K562 (cell line): ENCODE measurements at regions not wholly inside any gene's neighbourhood (a gene's known extent, or its start where the extent isn't known, plus 50 kb on each side); places are given as distances from the start of the nearest gene placed in this dataset.

Experiments
- ATAC-seq: fragments of 200-7000 bp; cut with Tn5 transposase; 3 replicates; pipeline ENCODE4 v1.9.1; 2020; ENCODE audit warnings: moderate library complexity
- BruUV-seq: library from RNA; stranded (reverse); fragments of 400-500 nt; replicated peaks from 2 replicates; lab custom pipeline; 2021; lab: Mats Ljungman, UMichigan
- CTCF ChIA-PET: fragments of 300-600 bp; formaldehyde crosslinking; extraction: SDS; loops from one replicate; lab custom pipeline; 2021; ENCODE audit warnings: low intra/inter-chr PET ratio; lab: Yijun Ruan, JAX
- POLR2A ChIA-PET: fragments of 300-600, 350-650 bp; sonication (Branson Sonifier 250); formaldehyde crosslinking; extraction: SDS; loops from one replicate; lab custom pipeline; 2021; ENCODE audit warnings: antibody characterized with exemption, inconsistent platforms; lab: Yijun Ruan, JAX
- DNase-seq, 4 experiments: peaks; one replicate each; pipeline versions ENCODE4 v3.0.0 to v3.0.0-alpha.2; 2011 to 2018; ENCODE audit warnings: low spot score in 3 of 4, mixed read lengths in 3 of 4; ENCODE audit errors: extremely low read depth in 1 of 4
- FAIRE-seq: peaks from 2 replicates; lab custom pipeline; 2011; peaks lifted over from hg19 to GRCh38; lab: Jason Lieb, UNC
- H2AFZ ChIP-seq: 2 replicates; pipeline ENCODE4 v1.6.0; 2011; ENCODE audit warnings: low read depth, low read length, control low read depth, inconsistent platforms
- H3K27ac ChIP-seq: fragments of 200-600 bp; 3 replicates; pipeline ENCODE4 v1.8.0; 2011; ENCODE audit warnings: low read depth, mild to moderate bottlenecking, control low read depth, inconsistent platforms, low read length, moderate library complexity, mixed read lengths; ENCODE audit errors: extremely low read depth
- H3K27me3 ChIP-seq, 2 experiments: fragments of 300-600 bp in 1 of 2; 2 replicates in 1 of 2; 3 replicates in 1 of 2; pipeline versions ENCODE4 v1.6.0 to v1.8.0; 2011; ENCODE audit warnings: inconsistent platforms in 2 of 2, low read length in 2 of 2, mild to moderate bottlenecking in 1 of 2, mixed read lengths in 1 of 2, moderate library complexity in 1 of 2; ENCODE audit not compliant: control insufficient read depth in 2 of 2, insufficient read depth in 2 of 2
- H3K36me3 ChIP-seq: fragments of 300-600 bp; 3 replicates; pipeline ENCODE4 v1.8.0; 2011; ENCODE audit warnings: mild to moderate bottlenecking, low read length, inconsistent platforms; ENCODE audit not compliant: control insufficient read depth, insufficient read depth
- H3K4me1 ChIP-seq, 2 experiments: fragments of 200-600 bp in 1 of 2; replicated peaks in 1 of 2; 2 replicates in 1 of 2; 3 replicates in 1 of 2; pipeline versions ENCODE4 v1.5.1 to v1.8.0; 2011; ENCODE audit warnings: inconsistent platforms in 2 of 2, low read length in 2 of 2, mild to moderate bottlenecking in 1 of 2, mixed read lengths in 1 of 2, moderate library complexity in 1 of 2; ENCODE audit not compliant: control insufficient read depth in 2 of 2, insufficient read depth in 2 of 2
- H3K4me2 ChIP-seq: 2 replicates; pipeline ENCODE4 v1.6.1; 2011; ENCODE audit warnings: low read length, control low read depth, inconsistent platforms, mixed read lengths; ENCODE audit not compliant: insufficient read depth
- H3K4me3 ChIP-seq: fragments of 200-600 bp; sonication (generic), shearing (Covaris generic); 2 replicates; pipeline ENCODE4 v1.5.1; 2016; ENCODE audit warnings: control low read depth, inconsistent platforms
- H3K79me2 ChIP-seq: fragments of 200-600 bp; 3 replicates; pipeline ENCODE4 v1.8.0; 2011; ENCODE audit warnings: low read length, inconsistent platforms; ENCODE audit not compliant: control insufficient read depth, insufficient read depth
- H3K9ac ChIP-seq, 2 experiments: 2 replicates each; pipeline versions ENCODE4 v1.6.0 to v1.6.1; 2011; ENCODE audit warnings: low read depth in 2 of 2, low read length in 2 of 2, control low read depth in 1 of 2, inconsistent platforms in 1 of 2, mild to moderate bottlenecking in 1 of 2, mixed read lengths in 1 of 2; ENCODE audit not compliant: insufficient read depth in 1 of 2
- H3K9me1 ChIP-seq: one replicate; pipeline ENCODE4 v1.6.0; 2011; ENCODE audit warnings: inconsistent platforms, mild to moderate bottlenecking, low read length, moderate library complexity; ENCODE audit not compliant: control insufficient read depth, insufficient read depth
- H3K9me3 ChIP-seq: replicated peaks from 2 replicates; pipeline ENCODE4 v1.5.1; 2011; ENCODE audit warnings: low read depth, low read length, inconsistent platforms; ENCODE audit not compliant: control insufficient read depth, insufficient read depth
- H4K20me1 ChIP-seq: replicated peaks from 2 replicates; pipeline ENCODE4 v1.6.1; 2011; ENCODE audit warnings: low read length, inconsistent platforms, mixed read lengths; ENCODE audit not compliant: control insufficient read depth, insufficient read depth
- ATF7 ChIP-seq: fragments of 450-650 bp; IDR thresholded peaks from 2 replicates; pipeline ENCODE4 v1.7.1; 2014; ENCODE audit warnings: mild to moderate bottlenecking, moderate library complexity
- BMI1 ChIP-seq: fragments of 150-350 bp; IDR thresholded peaks from 2 replicates; pipeline ENCODE4 v1.6.1; 2014; ENCODE audit warnings: low read length
- FOS ChIP-seq: IDR thresholded peaks from 3 replicates; pipeline ENCODE4 v1.6.1; 2011; ENCODE audit not compliant: insufficient read length; ENCODE audit errors: extremely low read depth
- FOXM1 ChIP-seq, 2 experiments: fragments of 450-650 bp in 1 of 2; sonication (generic) in 1 of 2; formaldehyde crosslinking in 1 of 2; IDR thresholded peaks; 2 replicates each; pipeline versions ENCODE4 v1.6.1 to v1.9.0; 2017 to 2022; ENCODE audit warnings: low read depth in 2 of 2, mild to moderate bottlenecking in 2 of 2, missing genetic modification reagents in 1 of 2, moderate library complexity in 1 of 2
- GABPB1 ChIP-seq: sonication (generic); formaldehyde crosslinking; IDR thresholded peaks from 2 replicates; pipeline ENCODE4 v1.8.0; 2022; ENCODE audit warnings: mild to moderate bottlenecking, missing genetic modification reagents
- KHSRP ChIP-seq: fragments of 450-650 bp; IDR thresholded peaks from 2 replicates; pipeline ENCODE4 v1.6.1; 2017
- NFIX ChIP-seq: fragments of 250-450 bp; sonication (Bioruptor Pico); IDR thresholded peaks from 2 replicates; pipeline ENCODE4 v1.4.0; 2020; ENCODE audit warnings: low read depth, mild to moderate bottlenecking, moderate library complexity
- NFXL1 ChIP-seq: fragments of 450-650 bp; formaldehyde crosslinking; IDR thresholded peaks from 2 replicates; pipeline ENCODE4 v1.4.0; 2021; ENCODE audit warnings: mild to moderate bottlenecking
- NUFIP1 ChIP-seq: fragments of 450-650 bp; IDR thresholded peaks from 2 replicates; pipeline ENCODE4 v1.6.1; 2018; ENCODE audit not compliant: partially characterized antibody
- PCBP1 ChIP-seq: fragments of 200-400 bp; formaldehyde crosslinking; IDR thresholded peaks from 2 replicates; pipeline ENCODE4 v1.6.1; 2018; ENCODE audit warnings: mild to moderate bottlenecking, low read depth, low read length; ENCODE audit not compliant: poor library complexity, severe bottlenecking
- PHF8 ChIP-seq: fragments of 200-600 bp; sonication (generic); IDR thresholded peaks from 2 replicates; pipeline ENCODE4 v1.6.1; 2012; ENCODE audit warnings: mixed run types, mild to moderate bottlenecking, inconsistent platforms, low read length, moderate library complexity, borderline replicate concordance
- RBFOX2 ChIP-seq: fragments of 200-400 bp; formaldehyde crosslinking; IDR thresholded peaks from 2 replicates; pipeline ENCODE4 v1.6.1; 2017; ENCODE audit warnings: low read depth, mild to moderate bottlenecking, low read length, moderate library complexity
- ZC3H8 ChIP-seq: fragments of 450-650 bp; IDR thresholded peaks from 2 replicates; pipeline ENCODE4 v1.6.1; 2017
- ZNF12 ChIP-seq: sonication (generic); formaldehyde crosslinking; IDR thresholded peaks from 2 replicates; pipeline ENCODE4 v1.4.0; 2020; ENCODE audit warnings: mild to moderate bottlenecking, missing genetic modification reagents
- ZNF57 ChIP-seq: fragments of 450-650 bp; formaldehyde crosslinking; IDR thresholded peaks from 2 replicates; pipeline ENCODE4 v1.4.0; 2020; ENCODE audit warnings: mild to moderate bottlenecking, moderate library complexity
- WGBS: fragments of 100-300 bp; shearing (Covaris generic); methylation state at CpG from one replicate; pipeline ENCODE4 v1.1.6; 2016; ENCODE audit warnings: low coverage, mixed read lengths; ENCODE audit not compliant: insufficient coverage; ENCODE audit errors: missing lambda C conversion rate; 5-methylcytosine and 5-hydroxymethylcytosine counted together
- in situ Hi-C: fragments of 300-500 bp; cut with MboI; formaldehyde crosslinking; loops from 4 replicates; pipeline ENCODE4 v1.15.0; 2018; ENCODE audit warnings: inconsistent platforms, mixed read lengths
- intact Hi-C: fragments of 100-400 bp; cut with micrococcal nuclease; formaldehyde crosslinking; loops from 2 replicates; pipeline ENCODE4 v1.14.2; 2022

- Histone ChIP-seq H3K4me1 (no peaks in the 10 kb centered on the region), H3K27ac (no peak overlapping the region), H3K9me3 (no peaks in the 10 kb centered on the region; the same call in 1 of the 2 replicates), H4K20me1 (no peaks in the 10 kb centered on the region), H3K27me3 (no peaks in the 10 kb centered on the region), H3K4me2 (no peak overlapping the region), H3K79me2 (no peaks in the 10 kb centered on the region), H3K9ac (no peak overlapping the region), H3K9me1 (no peaks in the 10 kb centered on the region), H3K4me3 (no peak overlapping the region), H2AFZ (no peak overlapping the region), H3K36me3 (no peaks in the 10 kb centered on the region)
- BruUV-seq = no TSS peak
- intact Hi-C loops (no loop called here), in situ Hi-C loops (no loop called here)
- no peak for ATAC-seq
- POLR2A ChIA-PET = no interaction called here
- DNase-seq = no peak
- CTCF ChIA-PET = no interaction called here
- no peak for TF ChIP-seq NFIX
- no peak for TF ChIP-seq GABPB1
- TF ChIP-seq KHSRP = no peak
- TF ChIP-seq NUFIP1 = no peak
- WGBS = 0% methylated on average over 5 of the region's 5 CpGs
- no peak for FAIRE-seq
Measured at GRCh38 chr1:187626056-187626455, 797.3 kb downstream of the PLA2G4A start.

DNA sequence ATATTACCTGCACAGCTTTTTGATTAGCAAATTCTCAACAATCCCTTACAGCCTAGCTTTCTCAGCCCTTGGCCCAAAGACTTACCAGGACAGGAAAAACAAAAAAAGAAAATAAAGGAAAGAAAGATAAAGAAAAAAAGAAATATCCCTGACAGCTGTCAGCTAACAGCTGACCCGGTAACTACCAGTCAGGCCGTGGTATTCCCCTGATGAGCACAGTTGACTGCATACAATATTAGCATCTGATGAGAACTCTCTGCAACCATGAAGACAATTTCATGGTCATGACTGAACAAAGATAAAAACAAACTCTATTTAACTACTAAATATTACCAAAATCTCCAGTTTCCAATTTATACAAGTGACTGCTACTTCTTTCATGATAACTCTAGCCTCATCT, 798.8 kb downstream of the PLA2G4A start:
- ChIA-PET CTCF (no interaction called here), POLR2A (no interaction called here)
- TF ChIP-seq PHF8 (no peak), ZC3H8 (no peak), ZNF57 (CRISPR knock-in tag) (no peak), NFXL1 (CRISPR knock-in tag) (no peak), FOXM1 (IDR thresholded peaks at IDR 0.05; ENCODE audit: low read depth) (no peak), FOXM1 (CRISPR knock-in tag; IDR thresholded peaks at IDR 0.05; ENCODE audit: low read depth) (no peak), BMI1 (no peak), ATF7 (no peak), PCBP1 (no peak), ZNF12 (CRISPR knock-in tag) (no peak), FOS (no peak), RBFOX2 (no peak)
- Histone ChIP-seq H3K27me3 (no peaks in the 10 kb centered on the region), H3K4me2 (no peak overlapping the region), H3K36me3 (no peaks in the 10 kb centered on the region), H3K4me3 (no peak overlapping the region), H4K20me1 (no peaks in the 10 kb centered on the region), H3K27ac (no peak overlapping the region), H3K9me1 (no peaks in the 10 kb centered on the region), H3K79me2 (no peaks in the 10 kb centered on the region), H2AFZ (no peak overlapping the region), H3K4me1 (no peaks in the 10 kb centered on the region), H3K9ac (no peak overlapping the region), H3K9me3 (peaks cover 3% of the 10 kb centered on the region; the same call in 1 of the 2 replicates)
- ATAC-seq (no peak), FAIRE-seq (no peak), DNase-seq (no peak)
- 0% methylated on average over 2 of the region's 2 CpGs for WGBS
- BruUV-seq = no TSS peak
- in situ Hi-C loops (no loop called here), intact Hi-C loops (no loop called here)
